WTC11 (cell line): ENCODE measurements at regions not wholly inside any gene's neighbourhood (a gene's known extent, or its start where the extent isn't known, plus 50 kb on each side); places are given as distances from the start of the nearest gene placed in this dataset.

Experiments
- ATAC-seq: fragments of 200-7000 bp; cut with Tn5 transposase; 2 replicates; pipeline ENCODE4 v1.10.0; 2021; ENCODE audit warnings: mild to moderate bottlenecking, moderate library complexity
- CTCF ChIA-PET: fragments of 300-600 bp; sonication (Branson Sonifier 250); formaldehyde crosslinking; loops from one replicate; lab custom pipeline; 2021; ENCODE audit warnings: antibody characterized with exemption; lab: Charles Lee
- POLR2A ChIA-PET: fragments of 350-600 bp; sonication (Branson Sonifier 250); formaldehyde crosslinking; loops from one replicate; lab custom pipeline; 2021; ENCODE audit warnings: antibody characterized with exemption; lab: Charles Lee
- DNase-seq: peaks from one replicate; pipeline ENCODE4 v3.0.0; 2021; ENCODE audit warnings: low spot score
- H3K27ac Mint-ChIP-seq: 2 replicates; pipeline ENCODE4 v1.8.0; 2021; ENCODE audit warnings: mixed read lengths
- H3K27me3 Mint-ChIP-seq: 2 replicates; pipeline ENCODE4 v1.8.0; 2021; ENCODE audit warnings: low read depth, mild to moderate bottlenecking, moderate library complexity, mixed read lengths
- H3K36me3 Mint-ChIP-seq: 2 replicates; pipeline ENCODE4 v1.8.0; 2021; ENCODE audit warnings: mixed read lengths
- H3K4me1 Mint-ChIP-seq: 2 replicates; pipeline ENCODE4 v1.8.0; 2022; ENCODE audit warnings: mixed read lengths
- H3K4me3 Mint-ChIP-seq: 2 replicates; pipeline ENCODE4 v1.8.0; 2021; ENCODE audit warnings: mild to moderate bottlenecking, moderate library complexity, mixed read lengths
- H3K9me3 Mint-ChIP-seq: 2 replicates; pipeline ENCODE4 v1.8.0; 2021; ENCODE audit warnings: mixed read lengths
- AFF4 ChIP-seq: sonication (generic); formaldehyde crosslinking; IDR thresholded peaks from 2 replicates; pipeline ENCODE4 v1.8.1; 2023; ENCODE audit warnings: mild to moderate bottlenecking, missing genetic modification reagents, borderline replicate concordance
- CREB1 ChIP-seq: sonication (generic); formaldehyde crosslinking; IDR thresholded peaks from 2 replicates; pipeline ENCODE4 v1.8.0; 2023; ENCODE audit warnings: mild to moderate bottlenecking, missing genetic modification reagents
- EMX1 ChIP-seq: fragments of 250-450 bp; sonication (Bioruptor Pico); IDR thresholded peaks from 2 replicates; pipeline ENCODE4 v1.8.0; 2021; ENCODE audit warnings: mild to moderate bottlenecking
- FOXK1 ChIP-seq: sonication (generic); formaldehyde crosslinking; IDR thresholded peaks from 2 replicates; pipeline ENCODE4 v1.8.0; 2022; ENCODE audit warnings: mild to moderate bottlenecking, moderate library complexity, missing genetic modification reagents
- HMGA2 ChIP-seq: fragments of 250-450 bp; sonication (Bioruptor Pico); IDR thresholded peaks from 2 replicates; pipeline ENCODE4 v1.4.0; 2021; ENCODE audit warnings: mild to moderate bottlenecking, moderate library complexity
- JUN ChIP-seq: sonication (generic); formaldehyde crosslinking; IDR thresholded peaks from 2 replicates; pipeline ENCODE4 v1.8.0; 2023; ENCODE audit warnings: mild to moderate bottlenecking, missing genetic modification reagents
- RORB ChIP-seq: fragments of 250-450 bp; sonication (Bioruptor Pico); IDR thresholded peaks from 2 replicates; pipeline ENCODE4 v1.9.0; 2021; ENCODE audit warnings: mild to moderate bottlenecking
- STAT6 ChIP-seq: sonication (generic); formaldehyde crosslinking; conservative IDR thresholded peaks from 2 replicates; pipeline ENCODE4 v1.8.1; 2023; ENCODE audit warnings: mild to moderate bottlenecking, low read depth, missing genetic modification reagents, moderate library complexity
- TEAD1 ChIP-seq: sonication (generic); formaldehyde crosslinking; IDR thresholded peaks from 2 replicates; pipeline ENCODE4 v1.8.0; 2022; ENCODE audit warnings: mild to moderate bottlenecking, missing genetic modification reagents
- TP53 ChIP-seq: sonication (generic); formaldehyde crosslinking; IDR thresholded peaks from 2 replicates; pipeline ENCODE4 v1.8.1; 2023; ENCODE audit warnings: mild to moderate bottlenecking, missing genetic modification reagents
- ZMAT4 ChIP-seq: fragments of 250-450 bp; sonication (Bioruptor Pico); IDR thresholded peaks from 2 replicates; pipeline ENCODE4 v1.9.0; 2021; ENCODE audit warnings: mild to moderate bottlenecking
- ZNF138 ChIP-seq: sonication (generic); formaldehyde crosslinking; conservative IDR thresholded peaks from 2 replicates; pipeline ENCODE4 v1.8.1; 2022; ENCODE audit warnings: mild to moderate bottlenecking, moderate library complexity, missing genetic modification reagents
- ZNF263 ChIP-seq: sonication (generic); formaldehyde crosslinking; IDR thresholded peaks from 2 replicates; pipeline ENCODE4 v1.8.1; 2022; ENCODE audit warnings: low read depth, mild to moderate bottlenecking, moderate library complexity, missing genetic modification reagents
- ZNF512 ChIP-seq: sonication (generic); formaldehyde crosslinking; IDR thresholded peaks from 2 replicates; pipeline ENCODE4 v1.8.1; 2022; ENCODE audit warnings: missing genetic modification reagents, borderline replicate concordance
- ZNF671 ChIP-seq: fragments of 250-450 bp; sonication (Bioruptor Pico); IDR thresholded peaks from 2 replicates; pipeline ENCODE4 v1.8.0; 2021; ENCODE audit warnings: mild to moderate bottlenecking
- TF ChIP-seq, protein P1 (sequence below): sonication (generic); formaldehyde crosslinking; IDR thresholded peaks from 2 replicates; pipeline ENCODE4 v1.8.1; 2023; ENCODE audit warnings: mild to moderate bottlenecking, moderate library complexity, missing genetic modification reagents
- TF ChIP-seq, protein P2 (sequence below): sonication (generic); formaldehyde crosslinking; IDR thresholded peaks from 2 replicates; pipeline ENCODE4 v1.8.1; 2022; ENCODE audit warnings: mild to moderate bottlenecking, missing genetic modification reagents, moderate library complexity, borderline replicate concordance

DNA sequence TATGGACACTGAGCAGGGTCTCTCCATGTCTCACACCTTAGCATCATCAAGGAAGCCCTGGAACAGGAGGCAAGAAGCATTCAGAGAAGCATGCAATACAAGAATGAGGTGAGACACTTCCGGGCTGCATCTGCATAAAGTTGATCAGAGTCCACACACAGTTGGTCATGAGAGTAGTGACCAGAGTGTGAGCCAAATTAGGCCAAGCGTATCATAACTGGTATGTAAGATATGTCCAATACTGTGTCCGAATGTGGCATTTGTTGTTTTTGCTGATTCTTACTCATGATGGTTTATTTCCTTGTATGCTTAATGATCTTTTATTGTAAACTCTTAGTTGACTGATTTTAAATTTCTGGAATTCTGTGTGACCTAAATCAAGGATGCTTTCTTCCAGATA lies 315.7 kb downstream of the INSC start (continued):
- TF ChIP-seq STAT6 (CRISPR knock-in tag) = no peak
- TF ChIP-seq TEAD1 = no peak
- TF ChIP-seq CREB1 (CRISPR knock-in tag) = no peak
- TF ChIP-seq ZNF671 (CRISPR knock-in tag) = no peak
- no peak for TF ChIP-seq EMX1 (CRISPR knock-in tag)
- no peak for TF ChIP-seq RORB (CRISPR knock-in tag)
- TF ChIP-seq ZNF263 (CRISPR knock-in tag) = no peak
- no peak for TF ChIP-seq ZNF138 (CRISPR knock-in tag)
- TF ChIP-seq, protein P1, sequence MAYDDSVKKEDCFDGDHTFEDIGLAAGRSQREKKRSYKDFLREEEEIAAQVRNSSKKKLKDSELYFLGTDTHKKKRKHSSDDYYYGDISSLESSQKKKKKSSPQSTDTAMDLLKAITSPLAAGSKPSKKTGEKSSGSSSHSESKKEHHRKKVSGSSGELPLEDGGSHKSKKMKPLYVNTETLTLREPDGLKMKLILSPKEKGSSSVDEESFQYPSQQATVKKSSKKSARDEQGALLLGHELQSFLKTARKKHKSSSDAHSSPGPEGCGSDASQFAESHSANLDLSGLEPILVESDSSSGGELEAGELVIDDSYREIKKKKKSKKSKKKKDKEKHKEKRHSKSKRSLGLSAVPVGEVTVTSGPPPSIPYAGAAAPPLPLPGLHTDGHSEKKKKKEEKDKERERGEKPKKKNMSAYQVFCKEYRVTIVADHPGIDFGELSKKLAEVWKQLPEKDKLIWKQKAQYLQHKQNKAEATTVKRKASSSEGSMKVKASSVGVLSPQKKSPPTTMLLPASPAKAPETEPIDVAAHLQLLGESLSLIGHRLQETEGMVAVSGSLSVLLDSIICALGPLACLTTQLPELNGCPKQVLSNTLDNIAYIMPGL (CRISPR knock-in tag) = no peak
- no peak for TF ChIP-seq TP53
- no peak for TF ChIP-seq JUN (CRISPR knock-in tag)
- no peak for TF ChIP-seq ZNF512 (CRISPR knock-in tag)
- TF ChIP-seq AFF4 (CRISPR knock-in tag) = no peak
- TF ChIP-seq, all 79 proteins: peak for 0

DNA sequence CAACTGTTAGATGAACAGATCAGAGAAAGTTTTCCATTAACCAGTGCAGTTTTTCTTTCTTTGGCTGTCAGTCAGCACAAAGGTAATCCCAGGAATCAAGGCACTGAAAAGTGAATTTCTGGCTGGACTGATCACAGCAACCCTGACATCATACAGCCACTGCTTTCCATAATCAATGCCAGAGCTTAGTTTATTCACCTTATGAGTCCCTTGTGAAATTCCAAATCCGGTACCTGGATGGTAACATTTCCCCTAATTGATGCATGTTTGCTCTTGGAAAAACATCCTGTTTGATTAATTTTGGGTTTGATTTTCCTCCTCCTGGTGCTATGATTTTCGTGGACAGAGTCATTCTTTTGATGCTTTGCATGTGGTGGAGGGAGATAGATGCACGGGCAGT lies 319.8 kb downstream of the INSC start:
- TF ChIP-seq, protein P1 (CRISPR knock-in tag) = no peak
- TF ChIP-seq ZMAT4 (CRISPR knock-in tag) = no peak
- TF ChIP-seq, protein P2, sequence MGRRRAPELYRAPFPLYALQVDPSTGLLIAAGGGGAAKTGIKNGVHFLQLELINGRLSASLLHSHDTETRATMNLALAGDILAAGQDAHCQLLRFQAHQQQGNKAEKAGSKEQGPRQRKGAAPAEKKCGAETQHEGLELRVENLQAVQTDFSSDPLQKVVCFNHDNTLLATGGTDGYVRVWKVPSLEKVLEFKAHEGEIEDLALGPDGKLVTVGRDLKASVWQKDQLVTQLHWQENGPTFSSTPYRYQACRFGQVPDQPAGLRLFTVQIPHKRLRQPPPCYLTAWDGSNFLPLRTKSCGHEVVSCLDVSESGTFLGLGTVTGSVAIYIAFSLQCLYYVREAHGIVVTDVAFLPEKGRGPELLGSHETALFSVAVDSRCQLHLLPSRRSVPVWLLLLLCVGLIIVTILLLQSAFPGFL = no peak
- TF ChIP-seq EMX1 (CRISPR knock-in tag) = no peak
- TF ChIP-seq STAT6 (CRISPR knock-in tag) = no peak
- TF ChIP-seq HMGA2 (CRISPR knock-in tag) = no peak
- TF ChIP-seq FOXK1 = no peak
- TF ChIP-seq, all 79 proteins: peak for 0
- no peaks in the 10 kb centered on the region for H3K36me3 Mint-ChIP-seq
- DNase-seq = no peak
- no peak overlapping the region for H3K4me3 Mint-ChIP-seq
- no peak for ATAC-seq
- no peaks in the 10 kb centered on the region for H3K4me1 Mint-ChIP-seq
- CTCF ChIA-PET = no interaction called here
- POLR2A ChIA-PET = no interaction called here
- H3K27ac Mint-ChIP-seq = no peak overlapping the region
- no peaks in the 10 kb centered on the region; the same call in 1 of the 2 replicates for H3K27me3 Mint-ChIP-seq
- no peaks in the 10 kb centered on the region for H3K9me3 Mint-ChIP-seq
